GM23338 (cell line): ENCODE measurements at regions not wholly inside any gene's neighbourhood (a gene's known extent, or its start where the extent isn't known, plus 50 kb on each side); places are given as distances from the start of the nearest gene placed in this dataset.

Source experiments
- ATAC-seq: fragments of 200-7000 bp; cut with Tn5 transposase; 3 replicates; pipeline ENCODE4 v1.9.1; 2020
- DNase-seq: peaks from one replicate; pipeline ENCODE4 v3.0.0-alpha.2; 2015; ENCODE audit warnings: low spot score
- H2AFZ ChIP-seq: fragments of 200-600 bp; sonication (generic); 2 replicates; pipeline ENCODE4 v1.8.0; 2016; ENCODE audit warnings: antibody characterized with exemption, mild to moderate bottlenecking, moderate library complexity
- H3F3A ChIP-seq: fragments of 200-600 bp; sonication (generic); replicated peaks from 2 replicates; pipeline ENCODE4 v1.8.0; 2017; ENCODE audit warnings: antibody characterized with exemption, mixed run types, low read depth
- H3K27ac ChIP-seq: fragments of 200-600 bp; sonication (generic); 2 replicates; pipeline ENCODE4 v1.6.1; 2016; ENCODE audit warnings: low read depth
- H3K27me3 ChIP-seq: fragments of 200-600 bp; sonication (generic); 2 replicates; pipeline ENCODE4 v1.8.0; 2016; ENCODE audit warnings: mild to moderate bottlenecking, mixed run types, moderate library complexity; ENCODE audit not compliant: insufficient read depth
- H3K36me3 ChIP-seq: fragments of 200-600 bp; sonication (generic); 2 replicates; pipeline ENCODE4 v1.8.0; 2016; ENCODE audit warnings: mild to moderate bottlenecking; ENCODE audit not compliant: insufficient read depth
- H3K4me1 ChIP-seq: fragments of 200-600 bp; sonication (generic); 2 replicates; pipeline ENCODE4 v1.8.0; 2016; ENCODE audit warnings: mild to moderate bottlenecking, moderate library complexity; ENCODE audit not compliant: insufficient read depth
- H3K4me2 ChIP-seq: fragments of 200-600 bp; sonication (generic); 2 replicates; pipeline ENCODE4 v1.7.1; 2017; ENCODE audit warnings: mixed run types
- H3K4me3 ChIP-seq: fragments of 200-600 bp; sonication (generic); 2 replicates; pipeline ENCODE4 v1.6.1; 2016; ENCODE audit warnings: mixed run types
- H3K79me2 ChIP-seq: fragments of 200-600 bp; sonication (generic); replicated peaks from 2 replicates; pipeline ENCODE4 v1.8.0; 2017; ENCODE audit warnings: mild to moderate bottlenecking; ENCODE audit not compliant: insufficient read depth
- H3K9me2 ChIP-seq: fragments of 200-600 bp; sonication (generic); 2 replicates; pipeline ENCODE4 v1.8.0; 2017; ENCODE audit not compliant: insufficient read depth
- H4K20me1 ChIP-seq: fragments of 200-600 bp; sonication (generic); replicated peaks from 2 replicates; pipeline ENCODE4 v1.8.0; 2017; ENCODE audit warnings: mild to moderate bottlenecking; ENCODE audit not compliant: insufficient read depth
- H3K27ac Mint-ChIP-seq: 2 replicates; pipeline ENCODE4 v1.8.0; 2020; ENCODE audit warnings: inconsistent platforms, mild to moderate bottlenecking, moderate library complexity, mixed read lengths
- H3K27me3 Mint-ChIP-seq: 3 replicates; pipeline ENCODE4 v1.8.0; 2022; ENCODE audit warnings: low read depth, mild to moderate bottlenecking, moderate library complexity, mixed read lengths, inconsistent platforms; ENCODE audit not compliant: insufficient read depth, poor library complexity
- H3K36me3 Mint-ChIP-seq: 3 replicates; pipeline ENCODE4 v1.8.0; 2021; ENCODE audit warnings: low read depth, mild to moderate bottlenecking, inconsistent platforms, moderate library complexity, mixed read lengths
- H3K4me1 Mint-ChIP-seq: 3 replicates; pipeline ENCODE4 v1.8.0; 2020; ENCODE audit warnings: mild to moderate bottlenecking, inconsistent platforms, mixed read lengths
- H3K4me3 Mint-ChIP-seq: 3 replicates; pipeline ENCODE4 v1.8.0; 2021; ENCODE audit warnings: moderate library complexity, mild to moderate bottlenecking, inconsistent platforms, mixed read lengths
- H3K9me3 Mint-ChIP-seq: 3 replicates; pipeline ENCODE4 v1.8.0; 2020; ENCODE audit warnings: moderate library complexity, mild to moderate bottlenecking, inconsistent platforms, mixed read lengths
- CREB1 ChIP-seq: fragments of 250-450 bp; sonication (Bioruptor Pico); IDR thresholded peaks from 2 replicates; pipeline ENCODE4 v1.5.0; 2020; ENCODE audit warnings: low read depth, mild to moderate bottlenecking, moderate library complexity
- ETS1 ChIP-seq: IDR thresholded peaks from 2 replicates; pipeline ENCODE4 v1.6.1; 2016; ENCODE audit warnings: antibody characterized with exemption
- EZH2phosphoT487 ChIP-seq: fragments of 200-600 bp; sonication (generic); IDR thresholded peaks from one replicate; pipeline ENCODE4 v1.8.1; 2018; ENCODE audit warnings: antibody characterized with exemption; ENCODE audit not compliant: unreplicated experiment
- STAT1 ChIP-seq: IDR thresholded peaks from one replicate; pipeline ENCODE4 v1.6.1; 2016; ENCODE audit warnings: antibody characterized with exemption; ENCODE audit not compliant: unreplicated experiment
- ZNF462 ChIP-seq: fragments of 250-450 bp; sonication (Bioruptor Pico); IDR thresholded peaks from 2 replicates; pipeline ENCODE4 v1.5.0; 2020; ENCODE audit warnings: mild to moderate bottlenecking, moderate library complexity

GRCh38 chr7:8833355-8833754 is 399.9 kb downstream of the NXPH1 start (continued):
- no peak for TF ChIP-seq ZNF462 (CRISPR knock-in tag)
- TF ChIP-seq STAT1: no peak

GRCh38 chr7:8841171-8841570 is 407.8 kb downstream of the NXPH1 start:
- H3K4me1 Mint-ChIP-seq: peaks cover 1% of the 10 kb centered on the region; the same call in 2 of the 3 replicates
- no peaks in the 10 kb centered on the region for H3K36me3 ChIP-seq
- no peak for TF ChIP-seq EZH2phosphoT487
- TF ChIP-seq CREB1: no peak
- TF ChIP-seq ETS1: no peak
- no peaks in the 10 kb centered on the region for H3K36me3 Mint-ChIP-seq
- H3K27ac Mint-ChIP-seq: no peak overlapping the region
- no peak overlapping the region for H3K4me2 ChIP-seq
- no peaks in the 10 kb centered on the region; the same call in 1 of the 2 replicates for H3K9me2 ChIP-seq
- no peaks in the 10 kb centered on the region for H3K27me3 ChIP-seq
- H3K9me3 Mint-ChIP-seq: no peaks in the 10 kb centered on the region
- DNase-seq (no peak), ATAC-seq (no peak)
- no peaks in the 10 kb centered on the region for H3K27me3 Mint-ChIP-seq
- no peaks in the 10 kb centered on the region for H4K20me1 ChIP-seq
- H3K4me3 Mint-ChIP-seq: no peak overlapping the region
- no peaks in the 10 kb centered on the region for H3K79me2 ChIP-seq
- H3K27ac ChIP-seq: no peak overlapping the region
- H3K4me1 ChIP-seq: no peaks in the 10 kb centered on the region
- no peak overlapping the region for H3K4me3 ChIP-seq
- no peaks in the 10 kb centered on the region for H3F3A ChIP-seq
- H2AFZ ChIP-seq: no peak overlapping the region
